Fibroblast of lung (primary cell): ENCODE measurements at regions not wholly inside any gene's neighbourhood (a gene's known extent, or its start where the extent isn't known, plus 50 kb on each side); places are given as distances from the start of the nearest gene placed in this dataset.

ENCODE experiments used
- EZH2 ChIP-seq: IDR thresholded peaks from 2 replicates; pipeline ENCODE4 v1.5.1; 2012; ENCODE audit warnings: low read length, control low read depth, mild to moderate bottlenecking; ENCODE audit errors: missing control alignments
- TF ChIP-seq, protein P1 (sequence below), 2 donors: IDR thresholded peaks in 1 of 2; conservative IDR thresholded peaks in 1 of 2; 1 replicate in 1 of 2; 2 replicates in 1 of 2; pipeline ENCODE4 v1.5.1; 2011 to 2012; ENCODE audit warnings: low read length in 2 of 2, control low read depth in 1 of 2, inconsistent platforms in 1 of 2, low read depth in 1 of 2, mild to moderate bottlenecking in 1 of 2

DNA sequence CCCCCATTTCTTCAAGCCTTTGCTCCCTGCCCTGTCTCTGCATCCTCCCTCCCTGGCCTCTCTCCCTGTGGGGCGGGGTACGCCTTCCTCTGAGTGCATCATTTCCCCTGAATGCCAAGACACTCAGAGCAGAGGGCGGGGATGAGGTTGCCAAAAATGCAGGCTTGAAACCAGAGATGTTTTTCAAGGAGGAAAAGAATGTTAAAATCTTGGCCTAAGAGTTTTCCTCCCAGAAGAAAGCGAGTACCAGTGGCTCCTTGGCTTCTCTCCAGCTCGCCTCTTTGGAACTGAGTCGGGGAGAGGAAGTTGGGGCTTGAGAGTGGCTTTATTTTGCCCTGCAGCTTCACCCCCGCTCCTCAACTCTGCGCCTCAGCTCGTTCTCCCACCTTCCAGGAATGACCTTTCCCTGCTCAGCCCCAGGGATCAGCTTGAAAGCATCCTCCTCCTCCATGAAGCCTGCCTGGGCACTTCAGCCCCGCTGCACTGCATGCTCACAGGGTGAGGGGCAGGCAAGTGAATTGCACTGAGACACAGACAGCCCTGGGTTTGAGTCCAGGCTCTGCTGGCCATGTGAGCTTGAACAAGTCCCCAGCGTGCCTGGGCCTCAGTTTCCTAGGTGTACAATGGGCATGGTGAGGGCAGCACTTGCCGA, 57.5 kb upstream of the SORCS2 start:
- TF ChIP-seq, protein P1, sequence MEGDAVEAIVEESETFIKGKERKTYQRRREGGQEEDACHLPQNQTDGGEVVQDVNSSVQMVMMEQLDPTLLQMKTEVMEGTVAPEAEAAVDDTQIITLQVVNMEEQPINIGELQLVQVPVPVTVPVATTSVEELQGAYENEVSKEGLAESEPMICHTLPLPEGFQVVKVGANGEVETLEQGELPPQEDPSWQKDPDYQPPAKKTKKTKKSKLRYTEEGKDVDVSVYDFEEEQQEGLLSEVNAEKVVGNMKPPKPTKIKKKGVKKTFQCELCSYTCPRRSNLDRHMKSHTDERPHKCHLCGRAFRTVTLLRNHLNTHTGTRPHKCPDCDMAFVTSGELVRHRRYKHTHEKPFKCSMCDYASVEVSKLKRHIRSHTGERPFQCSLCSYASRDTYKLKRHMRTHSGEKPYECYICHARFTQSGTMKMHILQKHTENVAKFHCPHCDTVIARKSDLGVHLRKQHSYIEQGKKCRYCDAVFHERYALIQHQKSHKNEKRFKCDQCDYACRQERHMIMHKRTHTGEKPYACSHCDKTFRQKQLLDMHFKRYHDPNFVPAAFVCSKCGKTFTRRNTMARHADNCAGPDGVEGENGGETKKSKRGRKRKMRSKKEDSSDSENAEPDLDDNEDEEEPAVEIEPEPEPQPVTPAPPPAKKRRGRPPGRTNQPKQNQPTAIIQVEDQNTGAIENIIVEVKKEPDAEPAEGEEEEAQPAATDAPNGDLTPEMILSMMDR (conservative IDR thresholded peaks at IDR 0.05 in 1 of 2, IDR thresholded peaks at IDR 0.05 in 1 of 2; ENCODE audit: low read depth in 1 of 2, low read length in 2 of 2): no peak
- no peak for TF ChIP-seq EZH2
